Activated CD8-positive, alpha-beta memory T cell treated with anti-CD3 and anti-CD28 coated beads for 24 hours (primary cell): ENCODE measurements at regions not wholly inside any gene's neighbourhood (a gene's known extent, or its start where the extent isn't known, plus 50 kb on each side); places are given as distances from the start of the nearest gene placed in this dataset.
"Not testable (repeated sequence)": the region's sequence is repeated elsewhere in the genome, so short reads cannot be mapped to it uniquely, and the experiment has no call there.

Experiments used
- DNase-seq: peaks from one replicate; pipeline ENCODE4 v3.0.0-alpha.2; 2020

- no peak for DNase-seq
These were observed 1603.1 kb downstream of the C4orf33 start for GRCh38 chr4:130699004-130699403.

GRCh38 chr4:130703211-130703935 lies 1607.4 kb downstream of the C4orf33 start:
- no peak for DNase-seq

- DNase-seq: no peak
These were observed 1609.1 kb downstream of the C4orf33 start for GRCh38 chr4:130705023-130705422.

DNA sequence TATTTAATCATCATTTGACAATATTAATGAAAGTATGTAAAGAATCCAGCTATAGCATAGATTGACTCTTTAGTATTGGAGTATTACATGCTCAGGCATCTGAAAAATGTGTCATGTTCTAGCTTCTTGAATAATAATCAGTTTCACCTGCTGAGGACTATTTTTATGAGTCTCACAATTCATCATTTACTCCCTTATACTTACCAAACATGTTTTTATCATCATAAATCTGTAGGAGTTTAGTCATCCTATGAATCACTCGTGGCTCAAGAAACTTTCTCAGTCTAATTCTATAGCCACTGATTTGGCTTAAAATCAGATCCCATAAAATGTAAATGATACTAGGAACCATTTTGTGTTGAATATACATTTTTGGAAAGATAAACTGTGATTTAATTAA lies 1616.1 kb downstream of the C4orf33 start:
- DNase-seq: no peak

- no peak for DNase-seq
These were observed 1618.1 kb downstream of the C4orf33 start for GRCh38 chr4:130714006-130714405.

GRCh38 chr4:130722361-130722760 lies 1626.4 kb downstream of the C4orf33 start:
- no peak for DNase-seq

DNA sequence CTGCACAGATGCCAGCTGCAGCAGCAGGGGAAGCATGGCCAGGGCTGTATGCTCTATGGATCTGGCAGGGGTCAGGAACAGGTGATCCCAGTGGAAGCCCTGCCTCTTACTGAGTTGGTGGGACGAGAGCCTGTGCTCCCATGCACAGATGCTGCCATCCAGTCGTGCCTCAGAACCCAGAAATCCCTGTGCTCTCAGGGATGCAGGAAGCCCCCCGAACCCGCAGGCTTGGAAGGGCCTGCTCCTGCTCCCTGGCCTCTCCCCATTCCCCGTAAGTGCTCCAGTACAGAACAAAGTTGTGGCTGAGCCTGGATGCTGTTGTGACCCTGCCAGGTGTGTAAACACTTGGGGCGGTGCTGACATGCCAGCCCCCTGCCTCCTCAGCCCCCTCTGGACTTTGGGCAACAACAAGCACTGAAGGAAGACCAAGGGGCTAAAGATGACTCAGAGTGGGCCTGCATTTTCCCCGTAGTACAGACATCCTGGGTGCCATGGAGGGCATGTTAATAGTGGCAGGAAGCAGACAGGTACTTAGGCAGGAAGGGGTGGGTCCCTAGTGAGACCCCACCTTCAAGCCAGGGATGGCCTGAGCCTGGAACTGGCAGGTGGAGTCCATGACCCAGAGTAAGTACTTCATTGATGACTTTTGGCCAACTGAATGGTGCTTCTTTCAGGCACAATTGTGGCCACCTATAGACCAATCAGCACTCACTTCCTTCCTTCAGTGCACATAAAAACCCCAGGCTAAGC lies 1640.7 kb downstream of the C4orf33 start:
- no peak for DNase-seq

DNA sequence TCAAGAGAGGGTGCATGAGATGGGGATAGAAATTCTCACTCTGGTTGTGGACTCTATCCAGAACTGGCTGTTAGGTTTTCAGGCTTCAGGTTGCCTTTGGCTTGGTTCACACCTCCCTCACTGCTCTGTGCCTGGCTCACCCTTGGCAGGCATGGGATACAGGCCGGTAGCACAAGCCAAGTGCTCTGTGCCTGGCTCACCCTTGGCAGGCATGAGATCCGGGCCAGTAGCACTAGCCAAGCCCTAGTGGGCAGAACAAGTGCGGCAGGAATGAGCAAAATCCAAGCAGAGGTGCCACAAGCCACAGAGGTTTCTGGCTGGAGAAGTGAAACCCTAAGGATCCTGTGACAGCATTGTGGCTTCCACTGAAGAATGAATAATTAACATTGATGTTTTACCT lies 1642.3 kb downstream of the C4orf33 start:
- no peak for DNase-seq

DNA sequence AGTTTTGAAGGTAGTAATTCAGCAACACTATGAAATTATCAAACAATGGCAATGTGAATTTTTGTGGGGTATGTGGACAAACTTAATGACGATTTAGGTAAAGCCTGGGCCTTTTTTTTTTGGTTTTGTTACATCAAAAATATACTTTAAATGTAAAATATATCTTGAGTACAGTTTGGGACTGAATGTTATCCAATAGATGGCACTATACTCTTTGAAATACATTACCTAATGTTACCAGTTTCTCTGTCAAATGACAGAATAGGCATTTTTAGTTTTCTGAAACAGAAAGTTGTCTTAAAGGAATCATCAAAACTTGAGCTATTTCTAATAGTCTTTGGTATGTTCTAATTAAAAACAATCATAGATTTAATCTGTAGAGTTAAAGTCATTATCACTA lies 1651.9 kb downstream of the C4orf33 start:
- no peak for DNase-seq

DNA sequence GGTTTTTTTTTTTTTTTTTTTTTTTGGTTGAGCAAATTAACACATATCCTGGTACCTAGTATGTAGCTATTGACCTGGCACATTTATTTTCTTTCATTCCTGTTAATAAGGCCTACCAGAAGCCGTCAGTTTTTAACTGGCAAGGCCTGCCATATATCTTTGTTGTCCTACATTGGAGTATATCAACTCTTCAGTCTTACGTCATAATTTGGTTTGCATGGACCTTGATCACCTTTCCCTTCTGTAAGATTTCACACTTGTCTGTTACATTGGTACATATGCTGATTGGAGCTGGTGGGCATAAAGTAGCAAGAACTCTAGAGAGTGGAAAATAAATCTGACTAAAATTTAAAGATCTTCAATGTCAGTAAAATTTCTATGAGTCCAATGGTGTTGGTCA lies 1658.0 kb downstream of the C4orf33 start:
- DNase-seq: no peak

GRCh38 chr4:130760246-130760645 lies 1664.3 kb downstream of the C4orf33 start:
- DNase-seq: no peak

DNA sequence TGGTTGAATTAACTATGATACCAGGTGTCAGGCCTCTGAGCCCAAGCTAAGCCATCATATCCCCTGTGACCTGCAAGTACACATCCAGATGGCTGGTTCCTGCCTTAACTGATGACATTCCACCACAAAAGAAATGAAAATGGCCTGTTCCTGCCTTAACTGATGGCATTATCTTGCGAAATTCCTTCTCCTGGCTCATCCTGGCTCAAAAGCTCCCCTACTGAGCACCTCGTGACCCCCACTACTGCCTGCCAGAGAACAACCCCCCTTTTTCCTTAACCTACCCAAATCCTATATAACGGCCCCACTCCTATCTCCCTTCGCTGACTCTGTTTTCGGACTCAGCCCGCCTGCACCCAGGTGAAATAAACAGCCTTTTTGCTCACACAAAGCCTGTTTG lies 1671.4 kb downstream of the C4orf33 start:
- not testable (repeated sequence) for DNase-seq

- DNase-seq: not testable (repeated sequence)
These were observed 1677.0 kb downstream of the C4orf33 start for GRCh38 chr4:130772966-130773365.

DNA sequence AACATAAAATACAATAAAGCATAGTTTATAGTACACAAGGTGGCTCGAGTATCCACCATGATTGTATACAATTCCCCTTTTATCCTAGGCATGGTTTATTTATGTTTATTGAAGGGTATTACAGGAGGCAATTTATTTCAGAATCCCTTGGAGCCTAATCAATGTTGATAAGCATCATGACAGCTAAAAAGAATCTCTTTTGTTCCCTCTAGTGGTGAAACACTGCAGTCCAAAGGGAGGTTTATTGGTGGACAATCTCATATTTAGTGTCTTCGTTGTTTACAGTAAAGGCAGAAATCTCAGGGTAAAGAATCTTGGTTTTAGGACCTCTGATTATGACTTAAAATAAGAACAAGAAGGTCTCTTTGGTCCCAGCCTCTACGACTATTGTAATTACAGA lies 1712.5 kb downstream of the C4orf33 start:
- no peak for DNase-seq

- DNase-seq: no peak
These were observed 1716.3 kb downstream of the C4orf33 start for GRCh38 chr4:130812117-130812765.

- no peak for DNase-seq
These were observed 1718.9 kb downstream of the C4orf33 start for GRCh38 chr4:130814896-130815295.

DNA sequence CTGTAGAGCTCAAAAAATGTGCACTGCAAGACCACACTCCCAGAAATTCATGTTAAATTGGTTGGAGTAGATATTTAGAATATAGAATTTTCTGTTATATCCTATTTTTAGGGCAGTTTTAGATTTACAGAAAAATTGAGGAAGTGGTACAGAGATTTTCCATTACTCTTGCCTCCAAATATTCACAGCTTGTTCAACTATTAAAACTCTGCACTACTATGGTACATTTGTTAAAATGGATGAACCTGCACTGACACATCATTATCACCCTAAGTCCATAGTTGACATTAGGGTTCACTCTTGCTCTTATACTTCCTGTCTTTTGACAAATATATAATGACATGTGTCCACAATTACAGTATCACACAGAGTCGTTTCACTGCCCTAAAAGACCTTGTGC lies 1724.5 kb downstream of the C4orf33 start:
- DNase-seq: no peak

GRCh38 chr4:130825284-130825683 lies 1729.3 kb downstream of the C4orf33 start:
- DNase-seq: no peak

DNA sequence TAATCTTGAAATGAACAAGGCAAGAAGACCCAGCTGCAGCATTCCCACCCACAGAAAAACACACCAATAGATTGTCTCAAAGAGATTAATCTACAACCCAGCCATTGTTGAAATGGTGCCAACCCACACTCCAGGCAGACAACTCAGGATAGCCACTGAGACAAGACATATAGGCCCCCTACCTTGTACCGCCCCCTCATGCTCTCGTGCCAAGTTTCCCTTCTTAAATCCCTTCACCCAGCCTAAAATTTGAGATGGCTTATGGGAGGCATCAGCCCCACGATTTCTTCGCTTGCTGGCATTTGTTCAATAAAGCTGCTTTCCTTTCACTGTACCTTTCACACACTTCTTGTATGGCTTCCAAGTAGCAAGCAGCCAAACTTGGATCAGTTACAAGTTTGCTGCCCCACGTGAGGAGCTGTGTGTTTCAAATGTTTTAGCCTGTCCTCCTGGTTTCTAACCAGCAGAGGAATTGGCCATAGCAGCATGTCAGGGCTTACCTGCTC lies 1754.1 kb downstream of the C4orf33 start:
- no peak for DNase-seq

- no peak for DNase-seq
These were observed 1755.2 kb downstream of the C4orf33 start for GRCh38 chr4:130851107-130851506.

DNA sequence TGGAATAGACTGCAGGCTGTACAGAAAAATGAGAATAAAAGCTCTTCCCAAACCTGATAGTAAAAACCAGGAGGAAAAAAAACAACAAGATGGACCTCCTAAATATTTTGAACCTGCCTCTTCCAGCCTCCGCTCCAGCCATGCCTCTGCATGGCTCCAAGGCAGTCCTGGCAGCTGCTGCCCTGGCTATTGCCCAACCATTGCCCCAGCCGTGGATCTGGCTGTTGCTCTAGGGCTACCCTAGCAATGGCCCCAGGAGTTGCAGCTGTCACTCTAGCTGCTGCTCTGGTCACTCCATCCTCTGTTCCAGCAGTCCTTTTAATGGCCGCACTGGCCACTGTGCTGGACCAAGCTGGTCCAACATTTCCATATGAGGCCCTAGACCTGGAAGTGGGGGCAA lies 1756.0 kb downstream of the C4orf33 start:
- no peak for DNase-seq

DNA sequence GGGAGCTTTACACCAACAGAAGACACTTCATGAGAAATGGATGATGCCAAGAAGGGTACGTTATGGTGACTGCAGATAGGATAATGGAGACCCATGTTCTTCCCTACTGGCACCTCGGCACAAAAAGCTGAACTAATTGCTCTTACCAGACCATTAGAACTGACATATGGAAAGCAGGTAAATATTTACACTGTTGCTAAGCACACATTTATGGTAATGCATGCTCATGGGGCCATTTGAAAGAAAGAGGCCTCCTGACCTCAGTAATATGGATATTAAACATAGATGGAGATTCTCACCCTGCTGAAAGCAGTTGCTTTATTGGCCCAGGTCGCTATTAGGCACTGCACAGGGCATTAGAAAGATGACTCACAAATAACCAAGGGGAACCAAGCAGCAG lies 1759.6 kb downstream of the C4orf33 start:
- no peak for DNase-seq

GRCh38 chr4:130859991-130860390 lies 1764.0 kb downstream of the C4orf33 start:
- no peak for DNase-seq

GRCh38 chr4:130896920-130897319 lies 1801.0 kb downstream of the C4orf33 start:
- DNase-seq: no peak
